ENCODE measurements at regions not wholly inside any gene's neighbourhood (a gene's known extent, or its start where the extent isn't known, plus 50 kb on each side); places are given as distances from the start of the nearest gene placed in this dataset.

DNA sequence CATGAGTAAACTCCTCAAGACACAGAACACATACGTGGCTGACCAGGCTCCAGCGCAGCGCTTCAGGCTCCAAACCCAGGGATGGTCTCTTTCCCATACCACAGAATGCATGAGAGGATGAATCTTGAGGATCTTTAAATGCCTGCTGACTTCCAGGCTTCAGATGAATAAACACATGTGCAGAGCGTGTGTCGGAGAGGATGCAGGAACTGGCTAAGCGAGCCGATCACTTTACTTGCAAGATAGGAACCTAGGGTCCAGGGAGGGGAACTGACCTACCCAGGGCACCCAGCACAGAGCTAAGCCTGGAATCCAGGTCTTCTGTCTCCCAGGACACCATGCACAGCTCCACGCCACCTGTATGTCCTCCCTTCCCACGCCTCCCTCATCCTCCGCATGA, 209.8 kb downstream of the BCL11B start:
- no peak overlapping the region for H3K27ac ChIP-seq

GRCh38 chr14:99062772-99063418, 209.1 kb downstream of the BCL11B start:
- Histone ChIP-seq H3K27ac (no peak overlapping the region), H3K4me3 (no peak overlapping the region)

More for the DNA sequence above, 209.8 kb downstream of the BCL11B start:
- no peak overlapping the region for H3K4me3 ChIP-seq

DNA sequence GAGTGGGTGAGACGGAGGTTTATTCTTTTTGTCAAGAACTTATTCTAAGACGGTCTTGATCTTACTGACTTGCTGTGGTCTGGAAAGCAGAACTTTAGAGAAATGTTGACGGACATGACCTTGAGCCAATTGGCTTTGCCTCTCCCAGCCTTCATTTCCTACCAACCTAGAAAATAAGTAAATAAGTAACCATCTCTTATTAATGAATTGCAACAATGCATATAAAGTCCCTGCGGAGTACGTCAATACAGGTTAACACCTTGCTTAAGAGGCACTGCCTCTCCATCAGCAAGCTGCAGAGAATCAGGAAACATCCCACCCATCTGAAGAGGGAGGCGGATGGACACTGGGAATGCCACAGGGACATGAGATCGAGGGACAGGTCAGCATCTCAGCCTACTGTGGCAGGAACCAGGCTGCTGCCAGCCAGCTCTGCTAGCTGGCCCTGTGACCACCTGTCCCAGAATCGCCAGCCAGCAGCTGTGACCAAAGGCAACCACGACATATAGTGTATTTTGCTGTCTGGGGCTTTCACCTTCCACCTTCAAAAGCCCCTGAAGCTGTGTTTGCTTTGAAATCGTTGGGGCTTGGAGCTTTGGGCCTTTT, 208.3 kb downstream of the BCL11B start:
- peak overlapping the region in 4 of 21 experiments; percentile 48 to 83 (median 78) for H3K27ac ChIP-seq
- no peak overlapping the region for H3K4me3 ChIP-seq

- H3K27ac ChIP-seq = peak overlapping the region in 16 of 21 experiments; percentile 6 to 83 (median 63)
- H3K4me3 ChIP-seq = no peak overlapping the region
Measured at GRCh38 chr14:99064262-99064954, 207.6 kb downstream of the BCL11B start.

DNA sequence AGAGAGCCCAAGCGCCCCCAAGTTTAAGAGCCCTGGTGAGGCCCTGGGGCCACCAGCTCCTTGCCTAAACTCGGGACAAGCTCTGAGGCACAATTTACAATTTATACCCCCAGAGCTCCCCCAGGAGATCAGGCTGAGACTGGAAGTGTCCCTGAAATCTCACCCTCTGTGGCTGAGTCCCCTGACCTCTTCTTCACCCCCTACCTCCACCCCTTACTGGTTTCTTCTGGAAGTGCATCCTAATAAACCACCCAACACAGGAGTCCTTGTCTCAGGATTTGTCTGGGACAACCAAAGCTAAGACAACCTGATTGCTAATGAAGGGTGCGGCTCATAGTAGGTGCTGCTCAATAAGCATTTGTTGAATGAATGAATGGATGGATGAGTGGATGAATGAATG, 206.4 kb downstream of the BCL11B start:
- H3K4me3 ChIP-seq = no peak overlapping the region
- peak overlapping the region in 15 of 21 experiments; percentile 8 to 83 (median 62) for H3K27ac ChIP-seq

DNA sequence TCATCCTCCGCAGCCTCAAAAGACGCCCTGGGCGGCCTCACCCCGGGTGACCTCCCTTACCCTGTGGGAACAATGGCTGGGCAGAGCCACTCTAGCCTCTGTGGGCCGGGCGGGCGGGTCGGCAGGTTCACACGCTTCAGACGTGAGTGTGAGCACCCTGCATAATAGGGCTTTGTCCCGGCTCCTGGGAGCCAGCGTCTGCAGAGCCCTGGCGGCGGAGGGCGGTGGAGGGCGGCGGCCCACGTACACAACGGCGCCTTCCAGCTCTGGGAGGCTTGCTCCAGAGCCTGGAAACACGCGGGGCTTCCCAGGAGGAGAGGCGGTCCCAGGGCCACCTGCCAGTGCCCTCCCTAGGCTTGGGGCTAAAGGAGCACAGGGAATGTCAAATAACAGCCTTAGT, 205.6 kb downstream of the BCL11B start:
- H3K4me3 ChIP-seq = no peak overlapping the region
- peak overlapping the region in 13 of 21 experiments; percentile 13 to 83 (median 51) for H3K27ac ChIP-seq

DNA sequence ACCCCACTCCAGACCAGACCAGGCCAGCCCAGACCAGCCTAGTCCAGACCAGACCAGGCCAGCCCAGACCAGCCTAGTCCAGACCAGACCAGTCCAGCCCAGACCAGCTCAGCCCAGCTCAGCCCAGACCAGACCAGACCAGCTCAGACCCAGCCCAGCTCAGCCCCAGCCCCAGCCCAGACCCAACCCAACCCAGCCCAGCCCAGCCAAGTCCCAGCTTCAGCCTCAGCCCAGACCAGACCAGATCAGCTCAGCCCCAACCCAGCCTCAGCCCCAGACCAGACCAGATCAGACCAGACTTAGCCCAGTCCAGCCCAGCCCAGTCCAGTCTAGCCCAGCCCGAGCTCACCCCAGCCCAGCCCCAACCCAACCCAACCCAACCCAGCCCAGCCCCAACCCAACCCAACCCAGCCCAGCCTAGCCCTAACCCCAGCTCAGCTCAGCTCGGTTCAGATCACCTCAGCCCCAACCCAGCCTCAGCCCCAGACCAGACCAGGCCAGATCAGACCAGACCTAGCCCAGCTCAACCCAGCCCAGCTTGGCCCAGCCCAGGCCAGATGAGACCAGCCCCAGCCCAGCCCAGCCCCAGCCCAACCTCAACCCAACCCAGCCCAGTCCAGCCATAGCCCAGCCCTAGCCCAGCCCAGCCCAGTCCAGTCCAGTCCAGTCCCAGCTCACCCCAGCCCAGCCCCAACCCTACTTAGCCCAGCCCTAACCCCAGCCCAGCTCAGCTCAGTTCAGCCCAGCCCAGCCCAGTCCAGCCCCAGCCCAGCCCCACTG, 204.7 kb downstream of the BCL11B start:
- peak overlapping the region in 13 of 21 experiments; percentile 13 to 83 (median 42) for H3K27ac ChIP-seq

DNA sequence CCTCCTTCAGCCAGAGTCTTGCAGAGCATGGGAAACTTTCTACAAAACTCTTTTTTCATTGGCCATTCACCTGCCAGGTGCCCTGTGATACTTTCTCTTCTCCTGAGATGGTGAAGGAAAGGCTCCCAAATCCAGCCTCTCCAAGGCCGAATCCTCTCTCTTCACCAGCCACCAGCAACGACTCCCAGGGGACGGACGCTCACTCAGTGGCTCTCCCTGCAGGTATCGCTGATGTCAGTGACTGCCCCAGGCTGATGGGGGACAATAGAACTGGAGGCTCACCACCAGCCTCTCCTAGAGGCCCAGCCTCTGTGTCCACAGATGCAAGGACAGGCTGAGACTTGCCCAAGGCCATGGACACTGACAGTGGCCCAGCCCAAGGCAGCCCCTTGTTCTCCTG, 204.1 kb downstream of the BCL11B start:
- H3K27ac ChIP-seq = no peak overlapping the region

More for the DNA sequence above, 204.7 kb downstream of the BCL11B start:
- no peak overlapping the region for H3K4me3 ChIP-seq

DNA sequence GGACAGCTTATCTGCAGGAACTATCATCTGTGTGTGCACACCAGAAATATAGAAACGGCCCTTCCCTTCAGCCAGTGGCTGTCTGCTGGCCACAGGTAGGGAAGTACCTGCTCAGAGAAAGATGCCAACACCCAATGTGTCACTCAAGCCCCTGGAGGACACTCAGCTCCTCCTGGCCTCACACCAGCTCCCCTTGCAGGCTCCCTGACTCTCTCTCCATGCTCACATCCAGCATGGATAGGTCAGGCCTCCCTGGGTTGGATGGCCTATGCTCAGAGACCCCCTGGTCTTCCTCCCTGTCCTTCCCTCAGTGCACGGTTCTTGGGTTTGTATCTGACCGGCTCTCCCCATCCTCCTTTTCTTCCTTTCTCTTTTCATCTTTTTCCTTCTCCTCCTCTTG, 202.1 kb downstream of the BCL11B start:
- H3K27ac ChIP-seq = no peak overlapping the region
- H3K4me3 ChIP-seq = no peak overlapping the region

More for the DNA sequence above, 204.1 kb downstream of the BCL11B start:
- H3K4me3 ChIP-seq = no peak overlapping the region

DNA sequence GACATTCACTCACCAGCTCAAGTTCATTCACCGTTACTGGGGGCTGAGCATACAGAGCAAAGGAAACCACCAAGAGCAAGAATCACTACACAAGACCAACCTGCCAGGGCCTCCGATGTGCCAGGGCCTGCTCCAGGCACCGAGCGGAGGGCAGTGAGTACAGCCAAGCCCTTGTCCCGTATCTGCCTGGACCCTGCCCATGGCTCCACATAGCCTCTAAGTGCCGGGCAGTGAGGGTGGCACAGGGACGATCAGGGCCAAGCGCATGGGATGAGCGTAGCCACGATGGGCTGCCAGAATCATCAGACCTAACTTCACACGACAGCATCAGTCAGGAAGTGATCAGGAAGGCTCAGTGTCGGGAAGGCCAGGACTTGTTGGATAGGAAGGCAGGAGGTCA, 199.6 kb downstream of the BCL11B start:
- Histone ChIP-seq H3K27ac (no peak overlapping the region), H3K4me3 (no peak overlapping the region)

- Histone ChIP-seq H3K4me3 (no peak overlapping the region), H3K27ac (no peak overlapping the region)
Measured at GRCh38 chr14:99072956-99073355, 199.0 kb downstream of the BCL11B start.

GRCh38 chr14:99073431-99073830, 198.6 kb downstream of the BCL11B start:
- no peak overlapping the region for H3K27ac ChIP-seq
- H3K4me3 ChIP-seq = no peak overlapping the region

- Histone ChIP-seq H3K4me3 (no peak overlapping the region), H3K27ac (no peak overlapping the region)
Measured at GRCh38 chr14:99075061-99075460, 196.9 kb downstream of the BCL11B start.

- Histone ChIP-seq H3K27ac (no peak overlapping the region), H3K4me3 (no peak overlapping the region)
Measured at GRCh38 chr14:99075771-99076375, 196.1 kb downstream of the BCL11B start.

GRCh38 chr14:99077076-99077843, 194.7 kb downstream of the BCL11B start:
- no peak overlapping the region for H3K27ac ChIP-seq
- H3K4me3 ChIP-seq = no peak overlapping the region

DNA sequence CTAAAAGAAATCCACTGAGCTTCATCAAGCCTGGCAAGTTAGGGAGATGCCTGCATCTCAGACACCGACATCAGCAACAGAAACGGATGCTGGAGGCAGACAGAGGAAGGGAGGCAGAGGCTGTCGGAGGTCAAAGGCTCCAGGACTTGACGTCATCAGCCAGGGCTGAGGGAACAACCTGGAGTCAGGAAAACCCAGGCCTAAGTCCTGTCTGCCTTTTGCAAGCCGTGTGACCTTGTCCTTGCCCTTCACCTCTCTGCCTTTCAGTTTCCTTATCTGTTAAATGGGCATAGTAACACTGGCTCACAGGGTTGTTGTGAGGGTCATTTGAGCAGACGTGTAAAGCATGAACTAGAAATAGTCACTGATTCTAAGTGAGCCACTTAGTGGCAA, 194.2 kb downstream of the BCL11B start:
- Histone ChIP-seq H3K27ac (no peak overlapping the region), H3K4me3 (no peak overlapping the region)

DNA sequence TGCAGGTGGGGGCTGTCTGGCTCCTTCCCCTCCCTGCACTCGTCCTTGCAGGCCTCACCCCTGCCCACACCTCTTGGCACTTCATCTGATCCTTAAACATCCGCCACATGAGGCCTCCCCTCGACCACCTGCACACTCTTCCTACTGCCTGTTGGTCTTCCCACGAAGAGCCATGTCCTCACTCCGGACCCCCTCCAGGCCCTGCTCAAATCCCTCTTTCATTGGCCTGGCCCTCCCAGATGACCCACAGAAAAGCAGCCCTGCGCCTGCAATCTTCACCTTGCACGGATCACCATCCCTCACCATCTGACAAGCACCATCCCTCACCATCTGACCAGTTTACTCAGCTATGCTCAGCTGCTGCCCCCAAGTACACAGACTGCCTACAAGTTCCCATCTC, 193.6 kb downstream of the BCL11B start:
- Histone ChIP-seq H3K27ac (no peak overlapping the region), H3K4me3 (no peak overlapping the region)

GRCh38 chr14:99079061-99079727, 192.8 kb downstream of the BCL11B start:
- Histone ChIP-seq H3K27ac (no peak overlapping the region), H3K4me3 (no peak overlapping the region)

DNA sequence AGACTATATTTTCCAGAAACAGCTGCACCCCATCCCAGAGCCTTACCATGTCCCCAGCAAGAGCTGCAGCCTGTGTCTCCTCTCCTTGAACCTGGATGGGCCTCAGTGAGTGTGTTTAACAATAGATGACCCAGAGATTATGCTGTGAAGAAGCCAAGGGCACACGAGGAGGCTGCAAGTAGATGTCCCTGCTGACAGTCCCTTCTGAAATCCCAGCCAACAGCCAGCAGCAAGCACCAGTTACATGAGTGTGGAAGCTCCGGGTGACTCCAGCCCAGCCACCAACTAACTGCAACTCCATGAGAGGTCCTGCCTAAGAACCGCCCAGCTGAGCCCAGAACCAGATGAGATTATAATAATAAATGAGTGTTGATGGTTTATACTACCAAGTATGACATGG, 191.7 kb downstream of the BCL11B start:
- no peak overlapping the region for H3K27ac ChIP-seq
- no peak overlapping the region for H3K4me3 ChIP-seq

All from skin epidermis (tissue), 12 donors.